ENCODE measurements at regions not wholly inside any gene's neighbourhood (a gene's known extent, or its start where the extent isn't known, plus 50 kb on each side); places are given as distances from the start of the nearest gene placed in this dataset.

DNA sequence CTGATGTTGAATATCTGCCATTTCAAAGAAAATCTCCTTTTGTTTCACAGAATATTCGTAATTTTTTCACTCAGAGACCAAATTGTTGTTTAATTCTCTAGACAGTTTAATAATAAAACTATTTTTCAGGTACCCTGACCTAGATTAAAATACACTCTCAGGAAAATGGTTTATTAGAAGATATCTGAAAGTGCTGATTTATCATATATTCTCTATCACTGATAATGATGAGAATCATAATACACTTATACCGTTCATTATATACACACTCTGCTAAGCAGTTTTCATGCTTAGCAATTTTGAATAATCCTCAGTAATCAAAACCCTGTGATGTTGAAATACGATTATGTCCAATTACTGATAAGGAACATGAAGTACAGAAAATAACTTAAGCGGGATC is 772.9 kb upstream of the CRIM1 start:
- TF ChIP-seq ASH2L (IDR thresholded peaks at IDR 0.05; ENCODE audit: borderline replicate concordance, low read depth) (no peak), ZBTB40 (IDR thresholded peaks at IDR 0.05; ENCODE audit: borderline replicate concordance) (no peak), ATF3 (IDR thresholded peaks at IDR 0.05; ENCODE audit: borderline replicate concordance, extremely low read depth, low read depth, low read length) (no peak), ELK1 (IDR thresholded peaks at IDR 0.05; ENCODE audit: low read depth, low read length) (no peak), POLR2AphosphoS2 (IDR thresholded peaks at IDR 0.05; ENCODE audit: low read depth, low read length) (no peak), CHD1 (IDR thresholded peaks at IDR 0.05; ENCODE audit: low read depth, low read length) (no peak), BACH1 (IDR thresholded peaks at IDR 0.05; ENCODE audit: borderline replicate concordance) (no peak), RBBP5 (conservative IDR thresholded peaks at IDR 0.05) (no peak), SRF (IDR thresholded peaks at IDR 0.05; ENCODE audit: low read depth in 2 of 2, low read length in 2 of 2) (no peak), SPI1 (IDR thresholded peaks at IDR 0.05; ENCODE audit: borderline replicate concordance, insufficient read depth, low read depth, low read length) (no peak), RAD51 (IDR thresholded peaks at IDR 0.05) (no peak)
- TF ChIP-seq, protein P1, sequence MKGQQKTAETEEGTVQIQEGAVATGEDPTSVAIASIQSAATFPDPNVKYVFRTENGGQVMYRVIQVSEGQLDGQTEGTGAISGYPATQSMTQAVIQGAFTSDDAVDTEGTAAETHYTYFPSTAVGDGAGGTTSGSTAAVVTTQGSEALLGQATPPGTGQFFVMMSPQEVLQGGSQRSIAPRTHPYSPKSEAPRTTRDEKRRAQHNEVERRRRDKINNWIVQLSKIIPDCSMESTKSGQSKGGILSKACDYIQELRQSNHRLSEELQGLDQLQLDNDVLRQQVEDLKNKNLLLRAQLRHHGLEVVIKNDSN (IDR thresholded peaks at IDR 0.05; ENCODE audit: borderline replicate concordance, extremely low read length, insufficient read depth, low read depth, low read length), result no peak
- Histone ChIP-seq H3K79me2 (ENCODE audit: control insufficient read depth, insufficient read depth, low read length) (no peaks in the 10 kb centered on the region), H3K4me2 (ENCODE audit: control insufficient read depth, insufficient read depth) (no peak overlapping the region), H3K27me3 (replicated peaks in 1 of 2; ENCODE audit: control insufficient read depth in 2 of 2, insufficient read depth in 2 of 2, low read length in 1 of 2) (no peaks in the 10 kb centered on the region), H4K20me1 (ENCODE audit: control insufficient read depth, insufficient read depth) (no peaks in the 10 kb centered on the region), H3K27ac (ENCODE audit: control insufficient read depth, insufficient read depth) (no peak overlapping the region), H2AFZ (ENCODE audit: control insufficient read depth, low read depth, low read length) (no peak overlapping the region), H3K4me1 (ENCODE audit: control insufficient read depth, insufficient read depth, low read length) (no peaks in the 10 kb centered on the region), H3K4me3 (no peak overlapping the region), H3K9ac (ENCODE audit: control insufficient read depth, insufficient read depth, low read length) (no peak overlapping the region), H3K9me3 (replicated peaks; ENCODE audit: control insufficient read depth, insufficient read depth, low read length) (no peaks in the 10 kb centered on the region), H3K36me3 (ENCODE audit: control insufficient read depth in 2 of 2, insufficient read depth in 2 of 2, low read length in 1 of 2) (no peaks in the 10 kb centered on the region)
- no peak for ATAC-seq
- RAD21 ChIA-PET (ENCODE audit: unreplicated experiment), result no interaction called here
- FAIRE-seq, result no peak
- in situ Hi-C loops (cut with MboI), result no loop called here
- whole genome bisulfite sequencing (ENCODE audit: insufficient coverage, insufficient replicate concordance, low lambda C conversion rate, missing lambda C conversion rate), result 5% methylated on average over 4 of the region's 4 CpGs
- BruUV-seq (replicated peaks), result no TSS peak
- POLR2A ChIA-PET, result no interaction called here
- intact Hi-C loops (cut with micrococcal nuclease; ENCODE audit: unreplicated experiment), result no loop called here
- CTCF ChIA-PET, result no interaction called here
- no peak for DNase-seq (ENCODE audit: low read depth, low spot score)
- SMC1A ChIA-PET (ENCODE audit: uncharacterized antibody, unreplicated experiment), result no interaction called here

All from GM12878 (cell line).